Right lobe of liver (tissue), 6 donors: ENCODE measurements at regions not wholly inside any gene's neighbourhood (a gene's known extent, or its start where the extent isn't known, plus 50 kb on each side); places are given as distances from the start of the nearest gene placed in this dataset.

Experiments used
- ATAC-seq, 4 donors: fragments of 200-7000 bp; cut with Tn5 transposase; one replicate each; pipeline ENCODE4 v1.9.1; 2020; ENCODE audit warnings: mild to moderate bottlenecking in 4 of 4, moderate library complexity in 4 of 4
- DNase-seq, 3 donors: peaks; one replicate each; pipeline ENCODE4 v3.0.0-alpha.2; 2020
- H3K27ac ChIP-seq, 3 donors: fragments of 200-600 bp; one replicate each; pipeline ENCODE4 v1.8.0; 2022
- H3K27me3 ChIP-seq, 2 donors: fragments of 200-600 bp; one replicate each; pipeline ENCODE4 v1.8.0; 2022
- H3K36me3 ChIP-seq, 4 donors: fragments of 200-600 bp; sonication (generic) in 1 of 4; one replicate each; pipeline versions ENCODE4 v1.5.1 to v1.8.0; 2017 to 2022; ENCODE audit warnings: control low read depth in 1 of 4
- H3K4me1 ChIP-seq, 4 donors: fragments of 200-600 bp; sonication (generic) in 1 of 4; one replicate each; pipeline versions ENCODE4 v1.5.1 to v1.8.0; 2017 to 2022; ENCODE audit warnings: control low read depth in 1 of 4
- H3K4me3 ChIP-seq, 3 donors: fragments of 200-600 bp; one replicate each; pipeline ENCODE4 v1.8.0; 2022
- H3K9me3 ChIP-seq, 4 donors: fragments of 200-600 bp; sonication (generic) in 1 of 4; one replicate each; pipeline versions ENCODE4 v1.5.1 to v1.8.0; 2017 to 2022; ENCODE audit warnings: control low read depth in 1 of 4
- POLR2A ChIP-seq: fragments of 450-650 bp; IDR thresholded peaks from one replicate; pipeline ENCODE4 v1.6.1; 2017; ENCODE audit warnings: antibody characterized with exemption, mild to moderate bottlenecking
- WGBS: methylation state at CpG from one replicate; pipeline ENCODE4 v1.1.6; 2018; ENCODE audit warnings: low coverage, low lambda C conversion rate; ENCODE audit not compliant: insufficient coverage; ENCODE audit errors: missing lambda C conversion rate; 5-methylcytosine and 5-hydroxymethylcytosine counted together
- intact Hi-C, 2 donors: fragments of 100-400 bp; cut with DNase I; formaldehyde crosslinking; loops; one replicate each; pipeline versions ENCODE4 v1.11.2 to v1.14.1; 2022
- TF ChIP-seq, protein P1 (sequence below), 4 donors: fragments of 200-600 bp in 3 of 4; fragments of 450-650 bp in 1 of 4; IDR thresholded peaks; one replicate each; pipeline versions ENCODE4 v1.5.1 to v1.8.0; 2016 to 2022; ENCODE audit warnings: antibody characterized with exemption in 4 of 4, mild to moderate bottlenecking in 2 of 4
- donor health status: DM: no; HTN: yes; CAD: no.
- donor health status: DM: no; HTN: no; CAD: no.
- donor health status: DM: no; HTN: no; CAD: no.
- donor health status: DM: no; HTN: yes; CAD: no.
- donor health status: DM: no; HTN: yes; CAD: no.

DNA sequence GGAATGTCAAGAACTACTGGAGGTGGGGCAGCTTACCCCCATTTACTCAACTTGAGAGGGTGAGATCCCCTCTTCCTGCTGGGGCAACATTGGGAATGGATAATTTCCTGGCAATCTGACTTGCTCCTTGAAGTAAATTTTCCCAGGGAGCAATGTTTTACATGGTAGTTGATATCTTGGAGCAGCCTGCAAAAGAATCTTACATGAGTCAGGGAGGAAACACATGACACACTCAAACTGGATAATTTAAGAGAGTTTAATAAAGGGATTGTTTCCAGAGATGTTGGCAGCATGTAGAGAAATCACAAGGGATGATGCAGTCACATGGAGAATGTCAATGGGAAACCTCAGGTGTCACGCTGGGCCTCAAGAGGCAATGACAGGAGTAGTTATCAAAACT is 212.5 kb downstream of the GAS1 start:
- H3K27me3 ChIP-seq: no peaks in the 10 kb centered on the region
- TF ChIP-seq POLR2A: no peak
- TF ChIP-seq, protein P1, sequence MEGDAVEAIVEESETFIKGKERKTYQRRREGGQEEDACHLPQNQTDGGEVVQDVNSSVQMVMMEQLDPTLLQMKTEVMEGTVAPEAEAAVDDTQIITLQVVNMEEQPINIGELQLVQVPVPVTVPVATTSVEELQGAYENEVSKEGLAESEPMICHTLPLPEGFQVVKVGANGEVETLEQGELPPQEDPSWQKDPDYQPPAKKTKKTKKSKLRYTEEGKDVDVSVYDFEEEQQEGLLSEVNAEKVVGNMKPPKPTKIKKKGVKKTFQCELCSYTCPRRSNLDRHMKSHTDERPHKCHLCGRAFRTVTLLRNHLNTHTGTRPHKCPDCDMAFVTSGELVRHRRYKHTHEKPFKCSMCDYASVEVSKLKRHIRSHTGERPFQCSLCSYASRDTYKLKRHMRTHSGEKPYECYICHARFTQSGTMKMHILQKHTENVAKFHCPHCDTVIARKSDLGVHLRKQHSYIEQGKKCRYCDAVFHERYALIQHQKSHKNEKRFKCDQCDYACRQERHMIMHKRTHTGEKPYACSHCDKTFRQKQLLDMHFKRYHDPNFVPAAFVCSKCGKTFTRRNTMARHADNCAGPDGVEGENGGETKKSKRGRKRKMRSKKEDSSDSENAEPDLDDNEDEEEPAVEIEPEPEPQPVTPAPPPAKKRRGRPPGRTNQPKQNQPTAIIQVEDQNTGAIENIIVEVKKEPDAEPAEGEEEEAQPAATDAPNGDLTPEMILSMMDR (IDR thresholded peaks at IDR 0.05): no peak
- ATAC-seq (no peak), DNase-seq (no peak)
- H3K4me3 ChIP-seq: no peak overlapping the region
- H3K4me1 ChIP-seq: no peaks in the 10 kb centered on the region
- no peaks in the 10 kb centered on the region for H3K36me3 ChIP-seq
- intact Hi-C loops: no loop called here
- H3K27ac ChIP-seq: no peak overlapping the region
- H3K9me3 ChIP-seq: no peaks in the 10 kb centered on the region
- 86% methylated on average over 1 of the region's 1 CpG for WGBS

DNA sequence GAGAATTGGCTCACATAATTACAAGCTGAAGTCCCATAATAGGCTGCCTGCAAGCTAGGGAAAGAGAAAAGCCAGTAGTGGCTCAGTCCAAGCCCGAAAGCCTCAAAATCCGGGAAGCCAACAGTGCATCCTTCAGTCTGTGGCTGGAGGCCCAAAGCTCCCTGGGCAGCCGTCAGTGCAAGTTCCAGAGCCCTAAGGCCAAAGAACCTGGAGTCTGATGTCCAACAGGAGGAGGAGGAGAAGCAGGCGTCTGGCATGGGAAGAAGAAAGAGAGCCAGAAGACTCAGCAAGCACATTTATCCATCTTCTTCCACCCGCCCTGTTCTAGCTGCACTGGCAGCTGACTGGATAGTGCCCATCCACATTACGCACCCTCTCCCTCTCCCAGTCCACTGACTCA is 213.4 kb downstream of the GAS1 start:
- Histone ChIP-seq H3K27me3 (no peaks in the 10 kb centered on the region), H3K4me1 (no peaks in the 10 kb centered on the region), H3K36me3 (no peaks in the 10 kb centered on the region), H3K27ac (no peak overlapping the region), H3K9me3 (no peaks in the 10 kb centered on the region), H3K4me3 (no peak overlapping the region)
- DNase-seq: no peak
- intact Hi-C loops: no loop called here
- TF ChIP-seq POLR2A: no peak
- TF ChIP-seq, protein P1 (IDR thresholded peaks at IDR 0.05): no peak
- WGBS: 76% methylated on average over 3 of the region's 6 CpGs
- no peak for ATAC-seq

DNA sequence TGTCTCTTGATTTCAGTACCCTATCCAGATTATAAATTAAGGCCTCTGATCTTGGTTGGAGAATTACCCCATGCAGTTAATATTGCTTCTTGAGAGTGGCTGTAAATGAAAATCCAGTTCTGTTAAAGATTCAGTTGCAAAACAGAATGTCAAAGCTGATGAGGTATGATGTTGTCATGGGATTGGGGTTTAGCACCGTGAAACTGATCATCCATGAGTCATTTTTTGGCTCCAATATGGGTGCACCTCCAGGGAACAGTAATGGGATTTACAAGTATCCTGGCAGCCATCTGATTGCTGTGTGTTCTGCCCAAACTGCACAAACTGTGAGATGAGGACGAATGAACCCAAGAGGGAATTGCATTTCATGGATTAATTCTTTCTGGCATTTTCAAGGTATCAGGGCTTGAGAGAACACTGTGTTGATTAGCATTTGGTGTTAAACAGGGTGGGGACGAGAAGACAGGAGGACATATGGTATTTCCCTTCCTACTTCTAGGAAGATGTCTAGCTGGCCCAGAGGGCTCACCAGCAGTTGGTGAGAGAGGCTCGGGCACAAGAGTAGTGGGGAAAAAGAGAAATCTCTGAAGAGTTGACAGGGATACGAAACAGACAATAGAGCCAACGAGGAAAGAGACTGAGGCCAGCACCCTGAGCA is 214.7 kb downstream of the GAS1 start:
- no peak overlapping the region for H3K4me3 ChIP-seq
- H3K27ac ChIP-seq: no peak overlapping the region
- no peaks in the 10 kb centered on the region for H3K36me3 ChIP-seq
- ATAC-seq (no peak), DNase-seq (no peak)
- no peaks in the 10 kb centered on the region for H3K27me3 ChIP-seq
- no peak for TF ChIP-seq POLR2A
- TF ChIP-seq, protein P1 (IDR thresholded peaks at IDR 0.05): no peak
- WGBS: 65% methylated on average over 6 of the region's 6 CpGs
- no peaks in the 10 kb centered on the region for H3K9me3 ChIP-seq
- H3K4me1 ChIP-seq: no peaks in the 10 kb centered on the region
- intact Hi-C loops: no loop called here

DNA sequence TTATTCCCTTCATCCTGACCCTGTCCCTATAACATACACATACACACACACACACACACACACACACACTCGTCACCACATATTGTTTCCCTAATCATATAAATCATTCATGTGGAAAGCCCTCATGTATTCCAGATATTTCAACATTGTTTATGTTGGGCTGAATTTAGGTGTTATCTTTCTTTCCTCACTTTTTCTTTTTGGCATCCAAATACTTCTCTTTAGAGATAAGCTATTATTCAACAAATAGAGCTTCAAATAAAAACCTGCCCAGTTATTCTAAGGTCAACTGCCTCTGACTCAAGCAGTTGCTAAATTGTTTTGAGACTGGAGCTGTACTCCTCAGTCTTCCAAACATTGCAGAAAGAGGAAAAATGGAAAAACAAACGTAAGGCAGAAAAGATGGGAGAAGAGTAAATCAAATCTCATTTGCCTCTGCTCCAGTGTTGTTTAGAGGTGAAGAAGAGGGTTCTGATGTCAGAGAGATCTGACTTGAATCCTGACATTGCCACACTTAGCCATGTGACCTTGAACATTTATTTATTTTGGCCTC is 215.7 kb downstream of the GAS1 start:
- Histone ChIP-seq H3K4me3 (no peak overlapping the region), H3K27me3 (no peaks in the 10 kb centered on the region), H3K36me3 (no peaks in the 10 kb centered on the region), H3K4me1 (no peaks in the 10 kb centered on the region), H3K9me3 (no peaks in the 10 kb centered on the region), H3K27ac (no peak overlapping the region)
- WGBS: 29% methylated on average over 2 of the region's 2 CpGs
- TF ChIP-seq, protein P1 (IDR thresholded peaks at IDR 0.05): no peak
- TF ChIP-seq POLR2A: no peak
- ATAC-seq (peak in 1 of 4 donors; percentile 28), DNase-seq (no peak)
- intact Hi-C loops: no loop called here
